H9 (cell line): ENCODE measurements at regions not wholly inside any gene's neighbourhood (a gene's known extent, or its start where the extent isn't known, plus 50 kb on each side); places are given as distances from the start of the nearest gene placed in this dataset.

Experiments
- DNase-seq: peaks from one replicate; pipeline ENCODE4 v3.0.0-alpha.2; 2017
- H2AFZ ChIP-seq: one replicate; pipeline ENCODE4 v1.6.1; 2013; ENCODE audit warnings: mild to moderate bottlenecking, low read length, control low read depth, moderate library complexity
- H2AK5ac ChIP-seq: 2 replicates; pipeline ENCODE4 v1.6.1; 2013; ENCODE audit warnings: low read length, control low read depth, mixed read lengths; ENCODE audit not compliant: insufficient read length
- H2BK120ac ChIP-seq: one replicate; pipeline ENCODE4 v1.6.1; 2013; ENCODE audit warnings: low read depth, mild to moderate bottlenecking, low read length, control low read depth, inconsistent platforms; ENCODE audit not compliant: poor library complexity, severe bottlenecking
- H2BK12ac ChIP-seq: 2 replicates; pipeline ENCODE4 v1.6.1; 2013; ENCODE audit warnings: low read length, control low read depth, mixed read lengths, low read depth; ENCODE audit not compliant: insufficient read length
- H2BK15ac ChIP-seq: 2 replicates; pipeline ENCODE4 v1.6.1; 2013; ENCODE audit warnings: low read depth, low read length, control low read depth
- H2BK20ac ChIP-seq: one replicate; pipeline ENCODE4 v1.6.1; 2013; ENCODE audit warnings: low read depth, mild to moderate bottlenecking, low read length, control low read depth, inconsistent platforms; ENCODE audit not compliant: poor library complexity, severe bottlenecking
- H2BK5ac ChIP-seq: 2 replicates; pipeline ENCODE4 v1.6.1; 2013; ENCODE audit warnings: low read length, control low read depth, mixed read lengths; ENCODE audit not compliant: insufficient read length
- H3K14ac ChIP-seq: 2 replicates; pipeline ENCODE4 v1.6.1; 2013; ENCODE audit warnings: low read length, control low read depth; ENCODE audit not compliant: insufficient read depth
- H3K18ac ChIP-seq: 2 replicates; pipeline ENCODE4 v1.6.1; 2013; ENCODE audit warnings: low read depth, mild to moderate bottlenecking, mixed read lengths, low read length, control low read depth; ENCODE audit not compliant: insufficient read length
- H3K23ac ChIP-seq: 2 replicates; pipeline ENCODE4 v1.6.1; 2013; ENCODE audit warnings: low read length, control low read depth, mixed read lengths, low read depth; ENCODE audit not compliant: insufficient read length
- H3K23me2 ChIP-seq: 2 replicates; pipeline ENCODE4 v1.6.1; 2013; ENCODE audit warnings: low read depth, mild to moderate bottlenecking, mixed read lengths, low read length, control low read depth; ENCODE audit not compliant: insufficient read length, poor library complexity, severe bottlenecking
- H3K27ac ChIP-seq: 2 replicates; pipeline ENCODE4 v1.5.1; 2013; ENCODE audit warnings: low read length, control low read depth, mixed read lengths, low read depth; ENCODE audit not compliant: insufficient read length
- H3K27me3 ChIP-seq: 2 replicates; pipeline ENCODE4 v1.6.1; 2013; ENCODE audit warnings: low read length, control low read depth, inconsistent platforms; ENCODE audit not compliant: insufficient read depth
- H3K4ac ChIP-seq: 2 replicates; pipeline ENCODE4 v1.6.1; 2013; ENCODE audit warnings: low read depth, mild to moderate bottlenecking, control low read depth, inconsistent platforms, low read length, moderate library complexity
- H3K4me1 ChIP-seq: 2 replicates; pipeline ENCODE4 v1.6.1; 2013; ENCODE audit warnings: low read length, control low read depth, inconsistent platforms; ENCODE audit not compliant: insufficient read depth
- H3K4me2 ChIP-seq: 2 replicates; pipeline ENCODE4 v1.6.1; 2013; ENCODE audit warnings: low read length, control low read depth, mixed read lengths; ENCODE audit not compliant: insufficient read length, insufficient read depth
- H3K56ac ChIP-seq: 2 replicates; pipeline ENCODE4 v1.6.1; 2013; ENCODE audit warnings: low read depth, mild to moderate bottlenecking, mixed read lengths, low read length, control low read depth; ENCODE audit not compliant: insufficient read length
- H3K79me1 ChIP-seq: 2 replicates; pipeline ENCODE4 v1.6.1; 2013; ENCODE audit warnings: low read depth, mild to moderate bottlenecking, moderate library complexity, low read length, control low read depth, inconsistent platforms; ENCODE audit not compliant: insufficient read depth, poor library complexity, severe bottlenecking
- H3K79me2 ChIP-seq: 2 replicates; pipeline ENCODE4 v1.6.1; 2013; ENCODE audit warnings: low read length, control low read depth, inconsistent platforms; ENCODE audit not compliant: insufficient read depth
- H3K9ac ChIP-seq: 2 replicates; pipeline ENCODE4 v1.6.1; 2013; ENCODE audit warnings: low read length, control low read depth, mixed read lengths; ENCODE audit not compliant: insufficient read length; ENCODE audit errors: extremely low read depth
- H3K9me3 ChIP-seq: one replicate; pipeline ENCODE4 v1.6.1; 2013; ENCODE audit warnings: low read depth, low read length, inconsistent platforms; ENCODE audit not compliant: control insufficient read depth
- H3T11ph ChIP-seq: one replicate; pipeline ENCODE4 v1.6.1; 2013; ENCODE audit warnings: mild to moderate bottlenecking, low read length, control low read depth, inconsistent platforms
- H4K20me1 ChIP-seq: one replicate; pipeline ENCODE4 v1.6.1; 2013; ENCODE audit not compliant: control insufficient read depth, insufficient read length, insufficient read depth
- H4K5ac ChIP-seq: 2 replicates; pipeline ENCODE4 v1.6.1; 2013; ENCODE audit warnings: low read depth, mild to moderate bottlenecking, mixed read lengths, low read length, control low read depth; ENCODE audit not compliant: insufficient read length
- H4K8ac ChIP-seq: replicated peaks from 2 replicates; pipeline ENCODE4 v1.6.1; 2013; ENCODE audit warnings: low read length, control low read depth, mixed read lengths, low read depth; ENCODE audit not compliant: insufficient read length
- H4K91ac ChIP-seq: 2 replicates; pipeline ENCODE4 v1.6.1; 2013; ENCODE audit warnings: low read depth, mild to moderate bottlenecking, moderate library complexity, mixed read lengths, low read length, control low read depth; ENCODE audit not compliant: insufficient read length
- H3K27ac Mint-ChIP-seq, 3 experiments: 2 replicates in 2 of 3; 3 replicates in 1 of 3; pipeline ENCODE4 v1.8.0; 2020 to 2021; ENCODE audit warnings: mixed read lengths in 3 of 3, mild to moderate bottlenecking in 1 of 3, moderate library complexity in 1 of 3
- H3K27me3 Mint-ChIP-seq: 2 replicates; pipeline ENCODE4 v1.8.0; 2021; ENCODE audit warnings: low read depth, mild to moderate bottlenecking, moderate library complexity, mixed read lengths
- H3K36me3 Mint-ChIP-seq, 3 experiments: 2 replicates in 2 of 3; 3 replicates in 1 of 3; pipeline ENCODE4 v1.8.0; 2020 to 2021; ENCODE audit warnings: low read depth in 3 of 3, mixed read lengths in 3 of 3; ENCODE audit not compliant: insufficient read depth in 1 of 3
- H3K4me1 Mint-ChIP-seq, 2 experiments: 2 replicates each; pipeline ENCODE4 v1.8.0; 2020; ENCODE audit warnings: mixed read lengths in 2 of 2
- H3K4me3 Mint-ChIP-seq, 2 experiments: 2 replicates in 1 of 2; 3 replicates in 1 of 2; pipeline ENCODE4 v1.8.0; 2020 to 2021; ENCODE audit warnings: mild to moderate bottlenecking in 2 of 2, mixed read lengths in 2 of 2, moderate library complexity in 1 of 2
- H3K9me3 Mint-ChIP-seq, 2 experiments: 2 replicates in 1 of 2; 3 replicates in 1 of 2; pipeline ENCODE4 v1.8.0; 2020; ENCODE audit warnings: mild to moderate bottlenecking in 2 of 2, mixed read lengths in 2 of 2, moderate library complexity in 1 of 2
- CTCF ChIP-seq: fragments of 200-600 bp; sonication (generic); conservative IDR thresholded peaks from 3 replicates; pipeline ENCODE4 v1.8.0; 2021; ENCODE audit warnings: antibody characterized with exemption, mild to moderate bottlenecking
- WGBS: extraction: QIAGEN DNeasy Blood & Tissue Kit; methylation state at CpG from one replicate; pipeline ENCODE4 v1.1.7; 2013; ENCODE audit warnings: missing lambda C conversion rate, low lambda C conversion rate, mixed read lengths; ENCODE audit not compliant: insufficient read length; ENCODE audit errors: extremely low coverage; 5-methylcytosine and 5-hydroxymethylcytosine counted together

GRCh38 chr1:218517459-218517858, 172.3 kb downstream of the TGFB2 start:
- H3K9me3 ChIP-seq: no peaks in the 10 kb centered on the region
- Mint-ChIP-seq H3K4me3 (no peak overlapping the region), H3K4me1 (peaks cover 11 to 13% of the 10 kb centered on the region in 2 experiments), H3K27me3 (no peaks in the 10 kb centered on the region), H3K9me3 (no peaks in the 10 kb centered on the region; a peak in 2 of 5 replicates), H3K36me3 (peaks cover 0 to 6% (median 0%) of the 10 kb centered on the region in 3 experiments; a peak in 1 of 7 replicates), H3K27ac (no peak overlapping the region)
- H4K8ac ChIP-seq: no peak overlapping the region
- no peaks in the 10 kb centered on the region for H3K4me1 ChIP-seq
- no peak overlapping the region for H3K27ac ChIP-seq
- no peak overlapping the region for H3K56ac ChIP-seq
- H2BK12ac ChIP-seq: no peak overlapping the region
- H2BK5ac ChIP-seq: no peak overlapping the region
- no peaks in the 10 kb centered on the region for H3K27me3 ChIP-seq
- H3K4ac ChIP-seq: no peak overlapping the region
- H3T11ph ChIP-seq: no peak overlapping the region
- H3K14ac ChIP-seq: no peak overlapping the region
- H2BK120ac ChIP-seq: no peak overlapping the region
- H3K79me2 ChIP-seq: no peaks in the 10 kb centered on the region
- no peak for DNase-seq
- H3K23me2 ChIP-seq: no peaks in the 10 kb centered on the region
- no CpG with 5 or more reads among the region's 5 CpGs for WGBS
- no peak overlapping the region for H2BK20ac ChIP-seq
- no peak overlapping the region for H2AFZ ChIP-seq
- H3K23ac ChIP-seq: no peak overlapping the region
- no peak overlapping the region for H2AK5ac ChIP-seq
- H4K20me1 ChIP-seq: no peaks in the 10 kb centered on the region
- no peak overlapping the region for H3K18ac ChIP-seq
- H4K5ac ChIP-seq: no peak overlapping the region
- no peak for TF ChIP-seq CTCF
- no peak overlapping the region for H3K4me2 ChIP-seq
- H3K79me1 ChIP-seq: no peaks in the 10 kb centered on the region
- H3K9ac ChIP-seq: no peak overlapping the region
- no peak overlapping the region for H2BK15ac ChIP-seq
- no peak overlapping the region for H4K91ac ChIP-seq
